Fibroblast of lung (primary cell): ENCODE measurements at regions not wholly inside any gene's neighbourhood (a gene's known extent, or its start where the extent isn't known, plus 50 kb on each side); places are given as distances from the start of the nearest gene placed in this dataset.

ENCODE experiments used
- DNase-seq, 2 donors: peaks; one replicate each; pipeline versions ENCODE4 v3.0.0 to v3.0.0-alpha.2; 2010; ENCODE audit warnings: low read depth in 2 of 2
- H2AFZ ChIP-seq: 2 replicates; pipeline ENCODE4 v1.5.1; 2012; ENCODE audit warnings: low read length, control low read depth, inconsistent platforms
- H3K27ac ChIP-seq: 2 replicates; pipeline ENCODE4 v1.5.1; 2011; ENCODE audit warnings: low read length, control low read depth; ENCODE audit not compliant: insufficient read depth
- H3K27me3 ChIP-seq: 2 replicates; pipeline ENCODE4 v1.5.1; 2011; ENCODE audit warnings: mild to moderate bottlenecking, low read length; ENCODE audit not compliant: control insufficient read depth, insufficient read depth
- H3K36me3 ChIP-seq: 2 replicates; pipeline ENCODE4 v1.5.1; 2011; ENCODE audit warnings: low read length; ENCODE audit not compliant: control insufficient read depth, insufficient read depth
- H3K4me1 ChIP-seq: 2 replicates; pipeline ENCODE4 v1.5.1; 2011; ENCODE audit warnings: low read length; ENCODE audit not compliant: control insufficient read depth, insufficient read depth; ENCODE audit errors: extremely low read depth
- H3K4me2 ChIP-seq: 2 replicates; pipeline ENCODE4 v1.5.1; 2011; ENCODE audit warnings: low read length, control low read depth; ENCODE audit not compliant: insufficient read depth; ENCODE audit errors: extremely low read depth
- H3K4me3 ChIP-seq, 4 experiments: fragments of 200-600 bp in 1 of 4; sonication (generic) in 1 of 4; replicated peaks in 1 of 4; 2 replicates each; pipeline ENCODE4 v1.5.1; 2011 to 2016; ENCODE audit warnings: low read length in 4 of 4, low read depth in 3 of 4, mild to moderate bottlenecking in 3 of 4, control low read depth in 2 of 4, inconsistent platforms in 1 of 4, mixed read lengths in 1 of 4; ENCODE audit not compliant: insufficient read depth in 1 of 4; ENCODE audit errors: control extremely low read depth in 1 of 4
- H3K79me2 ChIP-seq: 2 replicates; pipeline ENCODE4 v1.5.1; 2012; ENCODE audit warnings: mild to moderate bottlenecking, low read length, inconsistent platforms; ENCODE audit not compliant: control insufficient read depth, insufficient read depth
- H3K9ac ChIP-seq: 2 replicates; pipeline ENCODE4 v1.5.1; 2011; ENCODE audit warnings: mild to moderate bottlenecking, low read length, control low read depth; ENCODE audit not compliant: insufficient read depth
- H3K9me3 ChIP-seq: 2 replicates; pipeline ENCODE4 v1.5.1; 2012; ENCODE audit warnings: low read depth, low read length; ENCODE audit not compliant: control insufficient read depth, insufficient read depth
- H4K20me1 ChIP-seq: 2 replicates; pipeline ENCODE4 v1.5.1; 2011; ENCODE audit warnings: low read length; ENCODE audit not compliant: control insufficient read depth, insufficient read depth; ENCODE audit errors: extremely low read depth
- EZH2 ChIP-seq: IDR thresholded peaks from 2 replicates; pipeline ENCODE4 v1.5.1; 2012; ENCODE audit warnings: low read length, control low read depth, mild to moderate bottlenecking; ENCODE audit errors: missing control alignments
- TF ChIP-seq, protein P1 (sequence below), 2 donors: IDR thresholded peaks in 1 of 2; conservative IDR thresholded peaks in 1 of 2; 1 replicate in 1 of 2; 2 replicates in 1 of 2; pipeline ENCODE4 v1.5.1; 2011 to 2012; ENCODE audit warnings: low read length in 2 of 2, control low read depth in 1 of 2, inconsistent platforms in 1 of 2, low read depth in 1 of 2, mild to moderate bottlenecking in 1 of 2

GRCh38 chr11:59284773-59285129 is 72.0 kb upstream of the MPEG1 start:
- H3K27me3 ChIP-seq, result peaks cover 7% of the 10 kb centered on the region
- H3K79me2 ChIP-seq, result no peaks in the 10 kb centered on the region
- no peaks in the 10 kb centered on the region for H3K9me3 ChIP-seq
- no peak overlapping the region for H3K4me2 ChIP-seq
- H3K36me3 ChIP-seq, result no peaks in the 10 kb centered on the region
- DNase-seq, result no peak
- H4K20me1 ChIP-seq, result no peaks in the 10 kb centered on the region
- H3K4me1 ChIP-seq, result no peaks in the 10 kb centered on the region
- no peak overlapping the region for H3K27ac ChIP-seq
- no peak overlapping the region for H2AFZ ChIP-seq
- TF ChIP-seq, protein P1, sequence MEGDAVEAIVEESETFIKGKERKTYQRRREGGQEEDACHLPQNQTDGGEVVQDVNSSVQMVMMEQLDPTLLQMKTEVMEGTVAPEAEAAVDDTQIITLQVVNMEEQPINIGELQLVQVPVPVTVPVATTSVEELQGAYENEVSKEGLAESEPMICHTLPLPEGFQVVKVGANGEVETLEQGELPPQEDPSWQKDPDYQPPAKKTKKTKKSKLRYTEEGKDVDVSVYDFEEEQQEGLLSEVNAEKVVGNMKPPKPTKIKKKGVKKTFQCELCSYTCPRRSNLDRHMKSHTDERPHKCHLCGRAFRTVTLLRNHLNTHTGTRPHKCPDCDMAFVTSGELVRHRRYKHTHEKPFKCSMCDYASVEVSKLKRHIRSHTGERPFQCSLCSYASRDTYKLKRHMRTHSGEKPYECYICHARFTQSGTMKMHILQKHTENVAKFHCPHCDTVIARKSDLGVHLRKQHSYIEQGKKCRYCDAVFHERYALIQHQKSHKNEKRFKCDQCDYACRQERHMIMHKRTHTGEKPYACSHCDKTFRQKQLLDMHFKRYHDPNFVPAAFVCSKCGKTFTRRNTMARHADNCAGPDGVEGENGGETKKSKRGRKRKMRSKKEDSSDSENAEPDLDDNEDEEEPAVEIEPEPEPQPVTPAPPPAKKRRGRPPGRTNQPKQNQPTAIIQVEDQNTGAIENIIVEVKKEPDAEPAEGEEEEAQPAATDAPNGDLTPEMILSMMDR (conservative IDR thresholded peaks at IDR 0.05 in 1 of 2, IDR thresholded peaks at IDR 0.05 in 1 of 2; ENCODE audit: low read depth in 1 of 2, low read length in 2 of 2), result no peak
- no peak for TF ChIP-seq EZH2
- H3K9ac ChIP-seq, result no peak overlapping the region
- no peak overlapping the region for H3K4me3 ChIP-seq

GRCh38 chr11:59283825-59284772 is 71.4 kb upstream of the MPEG1 start:
- H3K27ac ChIP-seq, result no peak overlapping the region
- TF ChIP-seq EZH2, result no peak
- TF ChIP-seq, protein P1 (conservative IDR thresholded peaks at IDR 0.05 in 1 of 2, IDR thresholded peaks at IDR 0.05 in 1 of 2; ENCODE audit: low read depth in 1 of 2, low read length in 2 of 2), result peak; percentile 84
- no peaks in the 10 kb centered on the region for H3K4me1 ChIP-seq
- peaks cover 5% of the 10 kb centered on the region for H3K27me3 ChIP-seq
- no peak overlapping the region for H3K9ac ChIP-seq
- H3K36me3 ChIP-seq, result no peaks in the 10 kb centered on the region
- no peaks in the 10 kb centered on the region for H4K20me1 ChIP-seq
- no peaks in the 10 kb centered on the region for H3K9me3 ChIP-seq
- H3K4me3 ChIP-seq, result no peak overlapping the region
- no peak overlapping the region for H3K4me2 ChIP-seq
- H2AFZ ChIP-seq, result no peak overlapping the region
- H3K79me2 ChIP-seq, result no peaks in the 10 kb centered on the region
- DNase-seq, result peak; percentile 23 to 63

- no peak overlapping the region for H3K9ac ChIP-seq
- no peaks in the 10 kb centered on the region for H3K79me2 ChIP-seq
- no peak overlapping the region for H3K4me2 ChIP-seq
- no peaks in the 10 kb centered on the region for H3K9me3 ChIP-seq
- H3K4me3 ChIP-seq, result no peak overlapping the region
- no peak overlapping the region for H3K27ac ChIP-seq
- H3K4me1 ChIP-seq, result no peaks in the 10 kb centered on the region
- no peaks in the 10 kb centered on the region for H3K36me3 ChIP-seq
- no peak overlapping the region for H2AFZ ChIP-seq
- H4K20me1 ChIP-seq, result no peaks in the 10 kb centered on the region
- no peak for DNase-seq
- TF ChIP-seq, protein P1 (conservative IDR thresholded peaks at IDR 0.05 in 1 of 2, IDR thresholded peaks at IDR 0.05 in 1 of 2; ENCODE audit: low read depth in 1 of 2, low read length in 2 of 2), result no peak
- no peak for TF ChIP-seq EZH2
- peaks cover 5% of the 10 kb centered on the region for H3K27me3 ChIP-seq
Measured at GRCh38 chr11:59283311-59283710, 70.6 kb upstream of the MPEG1 start.
